WI38 (cell line): ENCODE measurements at regions not wholly inside any gene's neighbourhood (a gene's known extent, or its start where the extent isn't known, plus 50 kb on each side); places are given as distances from the start of the nearest gene placed in this dataset.

Source experiments
- H3K4me3 ChIP-seq: 2 replicates; pipeline ENCODE4 v1.5.1; 2011; ENCODE audit warnings: low read depth, mild to moderate bottlenecking, control low read depth, low read length
- CTCF ChIP-seq: IDR thresholded peaks from 2 replicates; pipeline ENCODE4 v1.5.1; 2012; ENCODE audit warnings: low read depth, mild to moderate bottlenecking, control low read depth, low read length

DNA sequence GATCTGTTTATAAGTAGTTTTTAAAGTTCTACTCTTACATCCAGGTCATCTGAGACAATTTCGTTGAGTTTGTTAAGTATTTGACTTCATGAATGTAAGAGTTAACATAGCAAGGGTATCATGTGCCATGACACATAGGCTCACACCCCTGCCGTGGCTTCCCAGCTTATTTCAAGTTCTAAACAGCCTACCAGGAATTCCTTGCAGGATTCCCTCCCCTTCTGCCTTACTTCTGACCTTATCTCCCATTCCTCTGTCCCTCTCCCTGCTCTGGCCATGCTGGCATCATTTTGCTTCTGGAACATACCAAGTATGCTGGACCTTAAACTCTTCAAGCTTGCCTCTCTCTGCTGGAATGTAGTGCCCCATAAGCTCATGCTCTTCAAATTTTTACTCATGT lies 369.9 kb upstream of the PCDH7 start:
- no peak for TF ChIP-seq CTCF

GRCh38 chr4:30354605-30355004 lies 365.6 kb upstream of the PCDH7 start:
- no peak for TF ChIP-seq CTCF
- H3K4me3 ChIP-seq: no peak overlapping the region

More for the DNA sequence above, 369.9 kb upstream of the PCDH7 start:
- H3K4me3 ChIP-seq: no peak overlapping the region

GRCh38 chr4:30362436-30362835 lies 357.7 kb upstream of the PCDH7 start:
- H3K4me3 ChIP-seq: no peak overlapping the region
- TF ChIP-seq CTCF: no peak

DNA sequence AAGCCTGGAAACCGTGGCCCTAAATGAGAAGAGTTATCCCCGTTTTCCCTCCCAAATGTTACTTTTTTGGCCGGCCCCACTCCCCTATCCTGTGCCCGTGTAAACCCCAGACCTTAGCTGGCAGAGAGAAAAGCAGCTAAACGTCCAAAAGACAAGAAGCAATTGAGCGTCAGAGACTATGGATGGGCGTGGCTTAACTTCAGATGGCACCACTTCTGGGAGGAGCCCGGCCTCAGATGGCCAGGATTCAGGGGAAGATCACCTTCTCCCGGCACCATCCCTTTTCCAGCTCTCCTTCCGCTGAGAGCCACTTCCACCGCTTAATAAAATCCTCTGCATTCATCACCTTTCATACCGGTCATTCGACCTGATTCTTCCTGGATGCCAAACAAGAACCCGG lies 350.1 kb upstream of the PCDH7 start:
- H3K4me3 ChIP-seq: no peak overlapping the region
- no peak for TF ChIP-seq CTCF

- peak; percentile 40; the same call in 1 of the 2 replicates for TF ChIP-seq CTCF
- no peak overlapping the region for H3K4me3 ChIP-seq
These were observed 339.7 kb upstream of the PCDH7 start for GRCh38 chr4:30380404-30380998.

DNA sequence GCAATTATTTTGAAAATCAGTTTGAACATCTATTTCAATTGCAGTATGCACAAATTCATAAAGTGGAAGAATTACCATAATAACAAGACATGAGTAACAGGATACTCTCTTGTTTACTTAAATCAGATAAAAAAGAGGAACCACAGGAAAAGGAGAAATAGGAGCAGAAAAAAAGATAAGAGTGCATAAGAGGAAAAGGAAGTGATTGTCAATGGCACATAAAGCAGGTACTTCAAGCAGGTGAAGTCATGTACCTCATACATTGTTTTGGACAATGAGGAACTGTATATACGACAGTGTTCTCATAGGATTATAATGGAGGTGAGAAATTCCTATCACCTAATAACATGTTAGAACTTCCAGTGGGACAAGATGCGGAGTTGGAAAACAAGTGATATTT lies 334.5 kb upstream of the PCDH7 start:
- no peak for TF ChIP-seq CTCF
- H3K4me3 ChIP-seq: no peak overlapping the region

DNA sequence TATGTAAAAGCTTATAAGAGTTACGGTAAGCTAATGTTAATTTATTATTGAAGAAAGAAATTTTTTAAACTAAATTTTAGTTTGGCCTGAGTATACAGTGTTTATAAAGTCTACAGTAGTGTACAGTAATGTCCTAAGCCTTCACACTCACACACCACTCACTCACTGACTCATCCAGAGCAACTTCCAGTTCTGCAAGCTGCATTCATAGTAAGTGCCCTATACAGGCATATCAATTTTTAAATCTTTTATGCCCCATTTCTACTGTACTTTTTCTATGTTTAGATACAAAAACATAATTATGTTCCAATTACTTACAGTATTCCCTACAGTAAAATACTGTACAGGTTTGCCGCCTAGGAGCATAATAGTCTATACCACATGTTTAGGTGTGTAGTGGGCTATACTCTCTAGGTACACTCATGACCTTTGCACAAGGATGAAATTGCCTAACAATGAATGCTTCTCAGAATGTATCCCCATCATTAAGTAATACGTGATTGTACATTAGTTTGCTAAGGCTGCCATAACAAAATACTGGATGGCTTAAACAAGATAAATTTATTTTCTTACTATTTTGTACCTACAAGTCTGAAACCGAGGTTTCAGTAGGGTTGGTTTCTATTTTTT lies 333.8 kb upstream of the PCDH7 start:
- no peak overlapping the region for H3K4me3 ChIP-seq
- TF ChIP-seq CTCF: no peak
